ENCODE measurements at regions not wholly inside any gene's neighbourhood (a gene's known extent, or its start where the extent isn't known, plus 50 kb on each side); places are given as distances from the start of the nearest gene placed in this dataset.

DNA sequence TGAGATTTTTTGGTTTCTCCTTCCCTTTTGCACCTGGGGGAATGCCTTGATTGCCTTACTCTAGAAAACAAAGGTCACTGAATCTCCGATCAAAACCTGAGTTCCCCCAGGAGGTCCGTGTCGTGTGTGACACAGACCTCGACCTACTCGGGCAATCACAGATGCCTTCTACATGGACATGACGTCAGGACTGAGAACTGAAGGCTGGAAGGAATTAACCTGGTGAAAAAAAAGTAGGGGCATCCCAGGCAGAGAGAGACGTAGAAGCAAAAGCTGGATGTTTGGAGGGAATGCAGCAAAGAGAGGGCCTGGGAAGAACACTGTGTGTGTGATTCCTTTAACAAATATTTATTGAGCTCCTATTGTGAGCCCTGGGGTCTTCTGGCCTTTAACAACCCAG lies 178.0 kb downstream of the PRDM2 start:
- Mint-ChIP-seq H3K4me1 (ENCODE audit: low read depth) (no peaks in the 10 kb centered on the region), H3K27me3 (ENCODE audit: low read depth) (no peaks in the 10 kb centered on the region), H3K27ac (no peak overlapping the region), H3K4me3 (no peak overlapping the region), H3K9me3 (no peaks in the 10 kb centered on the region), H3K36me3 (ENCODE audit: low read depth) (no peaks in the 10 kb centered on the region)
- no peak for DNase-seq (ENCODE audit: low spot score)

DNA sequence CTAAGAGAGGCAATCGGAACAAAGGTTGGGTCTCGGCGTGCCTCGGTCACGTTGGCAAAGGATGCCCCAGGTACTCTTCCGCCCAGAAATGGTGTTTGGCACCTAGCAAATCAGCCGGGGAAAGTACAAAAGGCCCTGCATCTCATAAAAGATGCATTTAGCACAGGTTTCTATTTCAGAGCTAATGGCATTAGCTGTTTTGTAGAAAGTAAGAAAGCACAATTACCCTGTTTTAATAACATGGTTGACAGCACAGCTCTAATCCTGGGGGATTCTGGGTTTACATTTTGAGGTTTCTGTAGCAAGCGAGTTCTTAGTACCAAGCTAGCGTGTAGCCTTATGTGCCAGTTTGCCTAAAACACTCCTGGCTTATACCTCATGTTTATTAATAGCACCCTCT lies 178.5 kb downstream of the PRDM2 start:
- no peak overlapping the region for H3K4me3 Mint-ChIP-seq
- no peaks in the 10 kb centered on the region for H3K9me3 Mint-ChIP-seq
- H3K36me3 Mint-ChIP-seq (ENCODE audit: low read depth): no peaks in the 10 kb centered on the region

DNA sequence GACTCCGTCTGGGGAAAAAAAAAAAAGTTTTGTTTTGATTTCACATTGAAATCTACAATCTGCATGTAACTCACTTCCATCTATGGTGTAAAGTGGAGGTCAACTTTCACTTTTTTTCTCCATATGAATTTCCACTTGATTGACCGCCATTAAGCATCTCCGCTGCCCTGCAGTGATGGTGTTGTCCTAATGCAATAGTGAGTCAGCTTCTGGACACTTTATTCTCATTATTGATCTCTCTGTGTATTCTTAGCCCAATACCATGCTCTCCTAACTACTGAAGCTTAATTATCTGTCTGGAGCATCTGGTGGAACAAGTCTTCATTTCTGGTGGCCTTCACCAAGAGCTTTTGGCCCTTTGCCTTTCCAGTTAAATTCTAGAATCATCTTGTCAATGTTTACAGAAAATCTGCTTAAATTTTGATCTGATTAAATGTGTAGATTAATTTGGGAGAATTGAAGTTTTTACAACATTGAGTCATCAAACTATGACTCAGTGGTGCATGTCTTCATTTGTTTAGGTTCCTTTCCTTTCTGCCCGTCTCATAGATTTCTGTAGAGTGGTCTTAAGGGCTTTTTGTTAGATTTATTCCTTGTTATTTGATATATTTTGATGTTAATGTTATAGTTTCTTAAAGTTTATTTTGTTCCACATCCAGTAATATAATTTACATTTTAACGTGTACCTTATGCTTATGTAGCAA lies 181.5 kb downstream of the PRDM2 start:
- Mint-ChIP-seq H3K36me3 (ENCODE audit: low read depth) (no peaks in the 10 kb centered on the region), H3K9me3 (no peaks in the 10 kb centered on the region), H3K27me3 (ENCODE audit: low read depth) (no peaks in the 10 kb centered on the region), H3K4me3 (no peak overlapping the region), H3K27ac (no peak overlapping the region), H3K4me1 (ENCODE audit: low read depth) (no peaks in the 10 kb centered on the region)
- no peak for DNase-seq (ENCODE audit: low spot score)

More for the DNA sequence above, 178.5 kb downstream of the PRDM2 start:
- Mint-ChIP-seq H3K4me1 (ENCODE audit: low read depth) (no peaks in the 10 kb centered on the region), H3K27ac (no peak overlapping the region), H3K27me3 (ENCODE audit: low read depth) (no peaks in the 10 kb centered on the region)
- DNase-seq (ENCODE audit: low spot score): no peak

DNA sequence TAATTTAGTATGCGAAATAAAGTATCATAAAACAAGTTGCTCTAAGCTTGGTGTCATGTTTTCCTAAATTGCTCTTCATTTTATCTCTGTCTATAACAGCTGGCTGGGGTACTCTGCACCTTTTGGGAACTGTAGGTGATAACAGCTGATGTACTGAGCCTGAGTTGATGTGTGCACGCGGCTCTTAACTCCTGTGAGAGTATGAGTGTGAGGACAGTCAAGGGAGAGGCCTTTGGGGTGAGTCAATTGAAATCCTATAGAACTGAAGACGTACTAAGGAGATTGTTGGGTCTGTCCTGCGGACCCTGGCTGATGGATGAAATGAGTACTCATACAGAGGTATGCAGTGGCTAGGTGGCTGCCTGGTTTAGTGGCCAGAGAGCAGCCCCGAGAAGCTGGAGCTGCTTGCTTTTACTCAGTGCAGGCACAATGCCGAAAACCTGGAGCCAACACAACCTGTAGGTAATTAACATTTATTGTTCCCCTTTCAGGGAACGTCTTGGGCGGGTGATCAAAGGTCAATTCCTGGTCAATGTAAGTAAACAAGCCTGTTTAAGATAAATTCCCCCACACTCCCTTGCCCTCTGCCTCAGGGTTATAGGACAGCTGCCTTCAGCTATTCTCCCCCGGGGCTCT lies 188.5 kb downstream of the PRDM2 start:
- Mint-ChIP-seq H3K27ac (no peak overlapping the region), H3K36me3 (ENCODE audit: low read depth) (no peaks in the 10 kb centered on the region), H3K4me3 (no peak overlapping the region), H3K9me3 (no peaks in the 10 kb centered on the region), H3K4me1 (ENCODE audit: low read depth) (no peaks in the 10 kb centered on the region), H3K27me3 (ENCODE audit: low read depth) (peaks cover 20% of the 10 kb centered on the region)
- DNase-seq (ENCODE audit: low spot score): no peak

DNA sequence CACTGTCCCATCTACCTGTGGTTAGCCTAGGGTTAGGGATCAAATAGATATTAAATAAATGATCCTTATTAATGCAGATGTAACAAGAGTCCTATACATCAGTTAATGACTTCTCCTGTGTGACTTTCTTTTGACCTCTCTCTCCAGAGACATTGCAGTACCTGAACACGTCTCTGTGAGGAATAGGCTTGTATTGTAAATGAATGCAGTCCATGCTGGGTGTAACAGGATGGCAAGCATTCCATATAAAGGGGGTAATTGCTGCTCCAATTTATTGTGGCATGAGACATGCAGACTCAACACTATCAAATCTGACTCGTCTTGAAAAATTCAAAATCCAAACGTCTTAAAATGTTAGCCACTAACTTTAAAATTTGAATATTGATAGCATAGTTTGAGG lies 189.5 kb downstream of the PRDM2 start:
- Mint-ChIP-seq H3K27me3 (ENCODE audit: low read depth) (peaks cover 30% of the 10 kb centered on the region), H3K27ac (no peak overlapping the region), H3K36me3 (ENCODE audit: low read depth) (no peaks in the 10 kb centered on the region), H3K4me1 (ENCODE audit: low read depth) (no peaks in the 10 kb centered on the region), H3K9me3 (no peaks in the 10 kb centered on the region), H3K4me3 (no peak overlapping the region)
- DNase-seq (ENCODE audit: low spot score): no peak

DNA sequence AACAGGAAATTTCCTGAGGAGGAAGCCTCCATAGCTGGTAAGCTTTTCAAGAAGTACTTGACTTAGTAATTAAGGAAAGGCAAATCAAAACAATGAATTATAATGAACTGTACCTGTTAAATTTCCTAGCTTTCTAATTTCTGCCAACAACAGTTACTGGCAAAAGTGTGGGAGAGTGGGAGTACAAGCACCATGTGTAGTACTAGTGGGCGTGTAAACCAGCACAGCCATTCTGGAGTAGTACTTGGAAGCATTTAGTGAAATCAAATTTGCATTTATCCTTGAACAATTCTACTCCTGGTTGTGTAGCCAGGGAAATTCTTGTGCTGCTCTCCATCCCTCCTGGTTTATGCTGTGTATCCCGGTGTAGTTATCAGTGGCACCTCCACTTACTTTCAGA lies 190.8 kb downstream of the PRDM2 start:
- Mint-ChIP-seq H3K4me1 (ENCODE audit: low read depth) (no peaks in the 10 kb centered on the region), H3K4me3 (no peak overlapping the region), H3K9me3 (no peaks in the 10 kb centered on the region), H3K27me3 (ENCODE audit: low read depth) (peaks cover 32% of the 10 kb centered on the region), H3K36me3 (ENCODE audit: low read depth) (no peaks in the 10 kb centered on the region), H3K27ac (no peak overlapping the region)
- DNase-seq (ENCODE audit: low spot score): no peak

DNA sequence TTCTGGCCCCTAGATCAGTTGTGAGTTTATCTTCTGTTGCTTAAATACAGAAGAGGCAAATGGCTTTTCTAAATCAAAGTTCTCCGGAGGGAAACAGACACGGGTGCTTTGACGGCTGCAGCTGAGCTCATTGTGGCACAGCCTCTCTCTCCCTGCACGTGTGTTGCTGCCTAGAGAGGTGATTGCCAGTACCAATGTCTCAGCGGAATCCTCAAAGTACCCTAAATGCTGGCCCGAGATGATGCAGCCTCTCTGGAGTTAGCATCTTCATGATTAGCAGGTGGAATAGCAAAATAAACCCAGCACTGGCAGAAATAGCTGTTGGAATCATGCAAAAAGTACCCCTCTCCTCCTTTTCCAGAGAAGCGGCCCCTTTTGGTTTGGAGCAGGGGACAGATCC lies 192.2 kb downstream of the PRDM2 start:
- Mint-ChIP-seq H3K4me3 (no peak overlapping the region), H3K27ac (no peak overlapping the region), H3K36me3 (ENCODE audit: low read depth) (no peaks in the 10 kb centered on the region), H3K4me1 (ENCODE audit: low read depth) (no peaks in the 10 kb centered on the region), H3K27me3 (ENCODE audit: low read depth) (peaks cover 32% of the 10 kb centered on the region), H3K9me3 (no peaks in the 10 kb centered on the region)
- DNase-seq (ENCODE audit: low spot score): no peak

DNA sequence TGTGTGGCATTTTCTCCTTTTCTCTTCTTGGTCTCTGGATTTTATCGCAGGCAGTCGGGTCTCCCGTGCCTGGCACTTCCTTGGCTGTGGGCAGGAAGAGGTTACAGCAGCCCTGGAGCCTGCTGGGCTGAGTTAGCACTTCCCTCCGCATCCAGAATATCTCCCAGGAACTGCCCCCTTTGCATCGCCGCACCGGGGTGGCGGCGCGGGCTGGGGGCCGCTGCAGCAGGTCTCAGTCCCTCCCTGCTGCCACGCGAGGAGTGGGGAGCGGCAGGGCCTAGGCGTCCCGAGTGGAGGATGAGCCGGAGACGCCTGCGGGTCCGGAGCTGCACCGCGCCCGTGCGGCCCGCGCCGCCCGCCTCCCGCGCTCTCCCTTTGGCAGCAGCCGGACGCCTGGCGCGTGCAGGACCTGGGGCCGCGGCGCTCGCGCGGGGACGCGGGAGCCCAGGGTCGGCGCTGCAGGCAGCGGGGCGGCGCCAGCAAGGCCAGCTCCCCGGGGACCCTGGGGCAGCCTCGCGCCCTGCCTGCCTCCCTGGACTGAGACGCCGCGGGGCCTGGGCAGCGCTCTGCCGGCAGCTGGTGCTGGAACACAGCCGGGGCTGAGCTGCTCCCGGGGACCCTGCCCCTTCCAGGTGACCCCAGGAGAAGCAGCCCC lies 192.8 kb downstream of the PRDM2 start:
- H3K36me3 Mint-ChIP-seq (ENCODE audit: low read depth): no peaks in the 10 kb centered on the region
- H3K27ac Mint-ChIP-seq: no peak overlapping the region
- no peaks in the 10 kb centered on the region for H3K4me1 Mint-ChIP-seq (ENCODE audit: low read depth)
- H3K27me3 Mint-ChIP-seq (ENCODE audit: low read depth): peaks cover 32% of the 10 kb centered on the region
- DNase-seq (ENCODE audit: low spot score): no peak
- H3K4me3 Mint-ChIP-seq: no peak overlapping the region
- no peaks in the 10 kb centered on the region for H3K9me3 Mint-ChIP-seq

DNA sequence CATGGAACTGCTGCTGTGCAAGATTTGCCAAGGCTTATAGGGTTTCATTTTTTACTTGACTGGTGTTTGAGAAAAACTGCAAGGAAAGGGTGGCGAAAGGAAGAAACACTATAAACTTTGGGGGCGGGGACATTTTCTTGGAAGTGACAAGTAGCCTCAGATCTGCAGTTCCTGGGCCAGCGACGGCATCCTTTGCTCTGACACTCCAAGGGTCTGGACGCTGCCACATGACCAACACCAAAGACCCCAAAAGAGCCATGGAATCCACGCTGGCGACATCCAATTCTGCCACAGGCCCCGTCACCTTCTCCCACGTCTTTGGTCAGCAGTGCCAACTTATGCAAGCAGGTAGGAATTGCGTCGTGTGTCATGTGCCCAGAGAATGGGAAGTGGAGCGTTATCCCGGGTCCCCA lies 193.4 kb downstream of the PRDM2 start:
- H3K27me3 Mint-ChIP-seq (ENCODE audit: low read depth): peaks cover 32% of the 10 kb centered on the region
- no peak for DNase-seq (ENCODE audit: low spot score)
- no peak overlapping the region for H3K4me3 Mint-ChIP-seq
- no peak overlapping the region for H3K27ac Mint-ChIP-seq
- no peaks in the 10 kb centered on the region for H3K4me1 Mint-ChIP-seq (ENCODE audit: low read depth)
- H3K9me3 Mint-ChIP-seq: no peaks in the 10 kb centered on the region
- no peaks in the 10 kb centered on the region for H3K36me3 Mint-ChIP-seq (ENCODE audit: low read depth)

DNA sequence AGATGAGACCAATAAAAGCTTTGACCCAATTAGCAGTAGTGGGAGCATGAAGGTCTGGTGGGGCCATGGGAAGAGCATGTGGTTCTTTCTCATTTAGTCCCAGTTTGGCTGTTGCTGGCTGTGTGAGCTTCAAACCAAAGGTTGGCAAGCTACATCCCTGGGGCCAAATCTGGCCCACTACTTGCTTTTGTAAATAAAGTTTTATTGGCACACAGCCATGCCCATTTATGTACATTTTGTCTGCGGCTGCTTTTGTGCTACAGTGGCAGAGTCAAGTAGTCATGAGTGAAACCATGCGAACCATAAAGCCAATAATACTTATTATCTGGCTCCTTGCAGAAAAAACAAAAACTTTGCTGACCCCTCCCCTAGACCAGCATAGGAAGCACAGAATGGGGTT lies 196.9 kb downstream of the PRDM2 start:
- H3K4me3 Mint-ChIP-seq: no peak overlapping the region
- no peaks in the 10 kb centered on the region for H3K36me3 Mint-ChIP-seq (ENCODE audit: low read depth)
- H3K27me3 Mint-ChIP-seq (ENCODE audit: low read depth): peaks cover 22% of the 10 kb centered on the region
- H3K9me3 Mint-ChIP-seq: no peaks in the 10 kb centered on the region
- no peaks in the 10 kb centered on the region for H3K4me1 Mint-ChIP-seq (ENCODE audit: low read depth)
- no peak overlapping the region for H3K27ac Mint-ChIP-seq
- no peak for DNase-seq (ENCODE audit: low spot score)

DNA sequence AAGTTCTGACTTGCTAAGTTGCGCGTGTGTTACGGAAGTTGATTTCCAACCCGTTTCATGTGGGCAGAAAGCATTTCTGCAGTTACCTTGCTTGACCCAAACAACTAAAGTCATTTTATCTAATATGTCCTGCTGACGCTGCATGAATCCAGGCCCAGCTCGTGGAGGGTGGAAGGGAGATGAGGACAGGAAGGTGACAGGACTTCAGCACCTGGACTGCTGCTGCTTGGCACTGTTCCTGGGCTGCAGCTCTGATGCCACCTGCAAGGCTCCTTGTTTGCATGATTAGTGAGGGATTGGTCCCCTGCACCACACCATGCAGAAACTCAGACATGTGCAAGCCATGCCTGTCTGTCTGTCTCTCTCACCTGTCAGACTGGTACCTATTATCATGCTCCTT lies 198.4 kb downstream of the PRDM2 start:
- peaks cover 13% of the 10 kb centered on the region for H3K27me3 Mint-ChIP-seq (ENCODE audit: low read depth)
- no peaks in the 10 kb centered on the region for H3K9me3 Mint-ChIP-seq
- no peaks in the 10 kb centered on the region for H3K4me1 Mint-ChIP-seq (ENCODE audit: low read depth)
- no peak overlapping the region for H3K4me3 Mint-ChIP-seq
- no peak for DNase-seq (ENCODE audit: low spot score)
- H3K36me3 Mint-ChIP-seq (ENCODE audit: low read depth): no peaks in the 10 kb centered on the region
- no peak overlapping the region for H3K27ac Mint-ChIP-seq

DNA sequence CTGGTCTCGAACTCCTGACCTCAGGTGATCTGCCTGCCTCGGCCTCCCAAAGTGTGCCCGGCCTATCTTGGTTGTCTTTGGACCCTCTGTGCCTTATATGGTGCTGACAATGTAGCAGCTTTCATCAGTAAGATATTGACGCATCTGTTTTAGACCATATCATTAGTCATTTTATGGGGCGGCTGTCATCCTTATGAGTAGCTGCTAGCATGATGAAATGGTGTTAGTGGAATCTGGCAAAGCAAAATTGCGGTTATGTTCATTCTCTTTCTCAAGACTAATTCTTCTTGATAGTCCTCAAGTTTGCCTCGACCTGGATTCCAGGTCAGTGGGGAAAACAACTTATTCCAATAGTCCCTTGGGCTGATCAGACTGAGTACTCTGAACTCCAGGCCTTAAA lies 199.9 kb downstream of the PRDM2 start:
- Mint-ChIP-seq H3K36me3 (ENCODE audit: low read depth) (no peaks in the 10 kb centered on the region), H3K4me1 (ENCODE audit: low read depth) (no peaks in the 10 kb centered on the region), H3K27ac (no peak overlapping the region), H3K27me3 (ENCODE audit: low read depth) (no peaks in the 10 kb centered on the region), H3K9me3 (no peaks in the 10 kb centered on the region), H3K4me3 (no peak overlapping the region)
- no peak for DNase-seq (ENCODE audit: low spot score)

DNA sequence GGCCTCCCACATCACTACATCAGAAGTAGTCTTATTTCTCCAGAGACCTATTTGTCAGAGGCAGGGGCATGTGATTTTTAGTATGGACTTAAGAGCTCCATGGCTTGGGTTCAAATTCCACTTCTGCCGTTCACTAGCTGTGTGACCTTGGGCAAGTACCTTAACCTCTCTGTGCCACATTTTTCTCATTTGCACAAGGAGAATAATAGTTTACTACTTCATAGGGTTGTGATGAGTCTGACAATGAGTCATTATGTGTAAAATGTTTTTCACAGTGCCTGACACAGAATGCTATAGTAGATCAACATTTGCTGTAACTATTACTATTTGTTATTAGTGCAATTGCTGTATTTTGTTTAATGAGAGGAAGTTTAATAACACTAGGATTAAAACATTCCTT lies 200.6 kb downstream of the PRDM2 start:
- H3K4me3 Mint-ChIP-seq: no peak overlapping the region
- no peaks in the 10 kb centered on the region for H3K9me3 Mint-ChIP-seq
- no peak overlapping the region for H3K27ac Mint-ChIP-seq
- no peaks in the 10 kb centered on the region for H3K4me1 Mint-ChIP-seq (ENCODE audit: low read depth)
- H3K36me3 Mint-ChIP-seq (ENCODE audit: low read depth): no peaks in the 10 kb centered on the region
- no peak for DNase-seq (ENCODE audit: low spot score)
- H3K27me3 Mint-ChIP-seq (ENCODE audit: low read depth): no peaks in the 10 kb centered on the region

DNA sequence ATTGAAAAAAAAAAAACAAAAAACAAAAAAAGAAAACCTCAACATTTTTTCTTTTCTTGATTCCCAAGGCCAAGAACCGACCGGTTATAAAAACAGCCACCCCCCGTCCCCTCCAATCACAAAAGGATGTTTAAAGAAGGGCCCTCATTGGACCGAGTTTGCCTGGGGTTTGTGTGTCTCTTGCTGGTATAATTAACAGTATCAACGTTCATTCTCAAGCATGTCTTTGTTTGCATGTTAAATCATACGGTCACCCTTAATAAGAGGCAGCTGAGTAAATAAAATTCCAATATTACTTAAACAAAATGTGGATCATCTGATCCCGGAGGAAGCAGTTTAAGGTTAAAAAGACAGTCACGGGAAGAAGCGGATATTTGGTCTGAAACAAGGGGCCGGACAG lies 201.1 kb downstream of the PRDM2 start:
- Mint-ChIP-seq H3K9me3 (no peaks in the 10 kb centered on the region), H3K27ac (no peak overlapping the region)

More for the DNA sequence above, 201.1 kb downstream of the PRDM2 start:
- DNase-seq (ENCODE audit: low spot score): no peak
- H3K27me3 Mint-ChIP-seq (ENCODE audit: low read depth): no peaks in the 10 kb centered on the region
- H3K36me3 Mint-ChIP-seq (ENCODE audit: low read depth): no peaks in the 10 kb centered on the region
- no peaks in the 10 kb centered on the region for H3K4me1 Mint-ChIP-seq (ENCODE audit: low read depth)
- no peak overlapping the region for H3K4me3 Mint-ChIP-seq
